ENCODE measurements at regions not wholly inside any gene's neighbourhood (a gene's known extent, or its start where the extent isn't known, plus 50 kb on each side); places are given as distances from the start of the nearest gene placed in this dataset.

GRCh38 chr6:40205801-40206200 is 271.5 kb upstream of the MOCS1 start:
- TF ChIP-seq CTCF (IDR thresholded peaks at IDR 0.05), result no peak

GRCh38 chr6:40205004-40205403 is 270.7 kb upstream of the MOCS1 start:
- no peak for TF ChIP-seq CTCF (IDR thresholded peaks at IDR 0.05)

- TF ChIP-seq CTCF (IDR thresholded peaks at IDR 0.05), result no peak
Measured at GRCh38 chr6:40197371-40197770, 263.1 kb upstream of the MOCS1 start.

- TF ChIP-seq CTCF (IDR thresholded peaks at IDR 0.05), result no peak
Measured at GRCh38 chr6:40196135-40196518, 261.9 kb upstream of the MOCS1 start.

DNA sequence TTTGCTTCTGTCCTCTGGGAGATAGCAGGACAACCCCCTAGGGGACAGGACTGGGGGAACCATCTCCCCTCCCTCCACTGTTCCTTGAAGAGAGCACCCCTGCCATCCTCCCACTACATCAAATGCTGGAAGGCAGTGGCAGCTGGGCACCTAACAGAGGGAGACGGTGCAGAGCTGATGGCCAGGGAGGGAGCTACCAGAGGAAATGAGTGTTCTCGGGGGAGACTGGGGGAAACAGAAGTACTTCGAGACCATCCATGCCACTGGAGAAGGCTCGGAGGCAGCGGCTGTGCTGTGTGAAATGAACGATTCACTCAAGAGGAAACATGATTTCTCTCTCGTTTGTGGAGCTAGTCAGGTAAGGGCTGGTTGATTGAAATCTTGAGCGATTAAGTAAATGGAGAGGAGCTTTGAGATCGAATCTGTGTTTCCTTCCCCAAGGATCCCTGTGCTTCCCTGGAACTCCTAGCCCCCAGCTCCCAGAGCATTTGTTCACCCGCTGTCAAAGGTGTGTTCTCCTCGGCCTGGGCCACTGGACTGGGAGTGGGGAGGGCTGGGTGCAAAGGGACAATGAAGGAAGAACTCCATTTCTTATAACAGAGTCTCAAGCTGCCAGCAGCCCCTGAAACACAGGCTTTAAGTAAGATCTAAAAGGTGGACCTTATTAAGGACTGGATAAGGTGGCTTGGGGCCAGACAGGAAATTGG is 261.3 kb upstream of the MOCS1 start:
- TF ChIP-seq CTCF (IDR thresholded peaks at IDR 0.05), result no peak

GRCh38 chr6:40194447-40195170 is 260.3 kb upstream of the MOCS1 start:
- TF ChIP-seq CTCF (IDR thresholded peaks at IDR 0.05), result no peak

- no peak for TF ChIP-seq CTCF (IDR thresholded peaks at IDR 0.05)
Measured at GRCh38 chr6:40192516-40192915, 258.3 kb upstream of the MOCS1 start.
